Keratinocyte (primary cell): ENCODE measurements at regions not wholly inside any gene's neighbourhood (a gene's known extent, or its start where the extent isn't known, plus 50 kb on each side); places are given as distances from the start of the nearest gene placed in this dataset.

ENCODE experiments used
- EZH2 ChIP-seq: IDR thresholded peaks from one replicate; pipeline ENCODE4 v1.6.1; 2012; ENCODE audit warnings: inconsistent platforms, mild to moderate bottlenecking, low read length, moderate library complexity
- TF ChIP-seq, protein P1 (sequence below), 3 experiments: IDR thresholded peaks in 1 of 3; conservative IDR thresholded peaks in 1 of 3; optimal IDR thresholded peaks in 1 of 3; 2 replicates in 2 of 3; 3 replicates in 1 of 3; pipeline versions ENCODE3 to v1.5.1; 2011; ENCODE audit warnings: low read length in 3 of 3, mild to moderate bottlenecking in 3 of 3, moderate library complexity in 2 of 3, control low read depth in 1 of 3, inconsistent platforms in 1 of 3; ENCODE audit not compliant: insufficient read depth in 2 of 3; ENCODE audit errors: extremely low read depth in 1 of 3

- TF ChIP-seq, protein P1, sequence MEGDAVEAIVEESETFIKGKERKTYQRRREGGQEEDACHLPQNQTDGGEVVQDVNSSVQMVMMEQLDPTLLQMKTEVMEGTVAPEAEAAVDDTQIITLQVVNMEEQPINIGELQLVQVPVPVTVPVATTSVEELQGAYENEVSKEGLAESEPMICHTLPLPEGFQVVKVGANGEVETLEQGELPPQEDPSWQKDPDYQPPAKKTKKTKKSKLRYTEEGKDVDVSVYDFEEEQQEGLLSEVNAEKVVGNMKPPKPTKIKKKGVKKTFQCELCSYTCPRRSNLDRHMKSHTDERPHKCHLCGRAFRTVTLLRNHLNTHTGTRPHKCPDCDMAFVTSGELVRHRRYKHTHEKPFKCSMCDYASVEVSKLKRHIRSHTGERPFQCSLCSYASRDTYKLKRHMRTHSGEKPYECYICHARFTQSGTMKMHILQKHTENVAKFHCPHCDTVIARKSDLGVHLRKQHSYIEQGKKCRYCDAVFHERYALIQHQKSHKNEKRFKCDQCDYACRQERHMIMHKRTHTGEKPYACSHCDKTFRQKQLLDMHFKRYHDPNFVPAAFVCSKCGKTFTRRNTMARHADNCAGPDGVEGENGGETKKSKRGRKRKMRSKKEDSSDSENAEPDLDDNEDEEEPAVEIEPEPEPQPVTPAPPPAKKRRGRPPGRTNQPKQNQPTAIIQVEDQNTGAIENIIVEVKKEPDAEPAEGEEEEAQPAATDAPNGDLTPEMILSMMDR (optimal IDR thresholded peaks at IDR 0.05 in 1 of 3, IDR thresholded peaks at IDR 0.05 in 1 of 3, conservative IDR thresholded peaks at IDR 0.05 in 1 of 3; ENCODE audit: extremely low read depth in 1 of 3, insufficient read depth in 2 of 3, low read length in 3 of 3), result no peak
- TF ChIP-seq EZH2, result no peak
Measured at GRCh38 chr3:4908433-4909156, 70.6 kb upstream of the BHLHE40 start.
